Ovary (tissue), 7 donors: ENCODE measurements at regions not wholly inside any gene's neighbourhood (a gene's known extent, or its start where the extent isn't known, plus 50 kb on each side); places are given as distances from the start of the nearest gene placed in this dataset.

Experiments
- DNase-seq, 5 donors: peaks; one replicate each; pipeline ENCODE4 v3.0.0-alpha.2; 2019 to 2020
- H3K27ac ChIP-seq, 2 donors: fragments of 200-600 bp; one replicate each; pipeline versions ENCODE4 v1.5.1 to v1.8.0; 2019 to 2022
- H3K27me3 ChIP-seq: fragments of 200-600 bp; one replicate; pipeline ENCODE4 v1.8.0; 2022
- H3K36me3 ChIP-seq: fragments of 200-600 bp; sonication (generic); one replicate; pipeline ENCODE4 v1.5.1; 2019
- H3K4me1 ChIP-seq: one replicate; pipeline ENCODE4 v1.8.1; 2013; ENCODE audit warnings: mild to moderate bottlenecking, moderate library complexity; ENCODE audit not compliant: insufficient read depth
- H3K4me3 ChIP-seq: fragments of 200-600 bp; sonication (generic); one replicate; pipeline ENCODE4 v1.5.1; 2017
- H3K9me3 ChIP-seq, 2 donors: fragments of 200-600 bp in 1 of 2; sonication (generic) in 1 of 2; one replicate each; pipeline versions ENCODE4 v1.5.1 to v1.8.1; 2013 to 2019; ENCODE audit warnings: mild to moderate bottlenecking in 1 of 2, moderate library complexity in 1 of 2
- EP300 ChIP-seq: sonication (generic); formaldehyde crosslinking; IDR thresholded peaks from one replicate; pipeline ENCODE4 v1.6.1; 2017; ENCODE audit warnings: antibody characterized with exemption
- POLR2A ChIP-seq: fragments of 450-650 bp; IDR thresholded peaks from one replicate; pipeline ENCODE4 v1.6.1; 2017; ENCODE audit warnings: antibody characterized with exemption, mild to moderate bottlenecking, moderate library complexity
- intact Hi-C, 4 donors: fragments of 100-400 bp; cut with DNase I; formaldehyde crosslinking; loops; one replicate each; pipeline versions ENCODE4 v1.11.0 to v1.15.1; 2022 to 2023
- TF ChIP-seq, protein P1 (sequence below), 3 donors: fragments of 450-650 bp in 2 of 3; fragments of 200-600 bp in 1 of 3; IDR thresholded peaks; one replicate each; pipeline versions ENCODE4 v1.5.1 to v1.8.0; 2016 to 2022; ENCODE audit warnings: antibody characterized with exemption in 3 of 3, mild to moderate bottlenecking in 1 of 3
- donor health status: DM: no; HTN: no; CAD: no; lungs with moderate emphysema.
- donor health status: DM: no; HTN: no; CAD: no.
- donor health status: Bipolar disorder and iron deficiency.
- donor health status: DM: no; HTN: no; CAD: no.
- donor health status: DM: yes; HTN: yes; CAD: no.

DNA sequence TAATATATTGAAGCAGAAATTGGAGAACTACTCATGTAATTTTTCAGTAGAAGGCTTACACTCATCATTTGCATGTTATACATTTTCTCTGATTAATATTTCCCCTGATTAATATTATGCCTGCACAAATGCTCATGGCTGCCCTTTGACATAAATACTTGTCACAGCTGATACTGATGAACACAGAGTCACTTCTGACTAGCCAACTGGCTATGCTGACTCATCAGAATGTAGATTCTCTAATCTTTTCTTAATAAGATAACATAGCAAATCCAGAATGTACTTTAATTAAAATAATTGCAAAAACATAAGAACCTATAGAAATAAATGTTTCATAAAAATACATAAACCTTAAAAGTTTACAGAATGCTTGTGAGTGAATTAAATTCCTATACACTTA is 52.4 kb upstream of the C4orf54 start:
- no peak overlapping the region for H3K4me3 ChIP-seq
- H3K36me3 ChIP-seq, result no peaks in the 10 kb centered on the region
- no peaks in the 10 kb centered on the region for H3K27me3 ChIP-seq
- no peaks in the 10 kb centered on the region for H3K4me1 ChIP-seq
- no peaks in the 10 kb centered on the region for H3K9me3 ChIP-seq
- intact Hi-C loops, result no loop called here
- TF ChIP-seq, protein P1, sequence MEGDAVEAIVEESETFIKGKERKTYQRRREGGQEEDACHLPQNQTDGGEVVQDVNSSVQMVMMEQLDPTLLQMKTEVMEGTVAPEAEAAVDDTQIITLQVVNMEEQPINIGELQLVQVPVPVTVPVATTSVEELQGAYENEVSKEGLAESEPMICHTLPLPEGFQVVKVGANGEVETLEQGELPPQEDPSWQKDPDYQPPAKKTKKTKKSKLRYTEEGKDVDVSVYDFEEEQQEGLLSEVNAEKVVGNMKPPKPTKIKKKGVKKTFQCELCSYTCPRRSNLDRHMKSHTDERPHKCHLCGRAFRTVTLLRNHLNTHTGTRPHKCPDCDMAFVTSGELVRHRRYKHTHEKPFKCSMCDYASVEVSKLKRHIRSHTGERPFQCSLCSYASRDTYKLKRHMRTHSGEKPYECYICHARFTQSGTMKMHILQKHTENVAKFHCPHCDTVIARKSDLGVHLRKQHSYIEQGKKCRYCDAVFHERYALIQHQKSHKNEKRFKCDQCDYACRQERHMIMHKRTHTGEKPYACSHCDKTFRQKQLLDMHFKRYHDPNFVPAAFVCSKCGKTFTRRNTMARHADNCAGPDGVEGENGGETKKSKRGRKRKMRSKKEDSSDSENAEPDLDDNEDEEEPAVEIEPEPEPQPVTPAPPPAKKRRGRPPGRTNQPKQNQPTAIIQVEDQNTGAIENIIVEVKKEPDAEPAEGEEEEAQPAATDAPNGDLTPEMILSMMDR (IDR thresholded peaks at IDR 0.05), result no peak
- TF ChIP-seq POLR2A (no peak), EP300 (no peak)
- no peak for DNase-seq
- H3K27ac ChIP-seq, result no peak overlapping the region

DNA sequence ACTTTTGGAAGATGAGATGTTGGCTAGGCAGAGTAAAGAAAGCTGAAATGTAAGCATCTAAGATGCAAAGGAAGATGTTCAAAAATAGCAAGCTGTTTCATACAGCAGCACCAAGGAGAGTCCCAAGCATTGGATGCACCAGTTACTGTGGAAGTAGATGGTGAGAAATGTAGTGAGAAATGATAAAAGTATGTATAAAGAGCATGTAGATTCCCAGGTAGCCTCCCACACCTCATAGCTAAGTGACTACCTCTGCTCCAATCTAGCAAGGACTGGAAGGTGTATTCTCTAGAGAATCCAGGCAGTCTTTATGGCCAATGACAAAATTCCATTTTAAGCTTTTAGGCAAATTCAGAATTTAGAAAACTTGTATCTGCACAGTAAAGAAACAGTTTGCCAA is 50.9 kb upstream of the C4orf54 start:
- no peak for DNase-seq
- no peaks in the 10 kb centered on the region for H3K36me3 ChIP-seq
- H3K4me3 ChIP-seq, result no peak overlapping the region
- H3K4me1 ChIP-seq, result no peaks in the 10 kb centered on the region
- no peaks in the 10 kb centered on the region for H3K27me3 ChIP-seq
- no peaks in the 10 kb centered on the region for H3K9me3 ChIP-seq
- no peak for TF ChIP-seq EP300
- TF ChIP-seq, protein P1 (IDR thresholded peaks at IDR 0.05), result no peak
- TF ChIP-seq POLR2A, result no peak
- intact Hi-C loops, result no loop called here
- no peak overlapping the region for H3K27ac ChIP-seq
